ENCODE measurements at regions not wholly inside any gene's neighbourhood (a gene's known extent, or its start where the extent isn't known, plus 50 kb on each side); places are given as distances from the start of the nearest gene placed in this dataset.

- TF ChIP-seq REST (IDR thresholded peaks at IDR 0.05; ENCODE audit: insufficient read depth in 1 of 2, low read depth in 2 of 2, low read length in 2 of 2), result no peak
- TF ChIP-seq SIN3A (IDR thresholded peaks at IDR 0.05; ENCODE audit: borderline replicate concordance, insufficient read depth, low read length), result no peak
- TF ChIP-seq FOXP2 (optimal IDR thresholded peaks at IDR 0.05; ENCODE audit: borderline replicate concordance, extremely low read depth, extremely low read length, insufficient read depth), result no peak
- no peak for TF ChIP-seq TAF1 (IDR thresholded peaks at IDR 0.05; ENCODE audit: borderline replicate concordance, insufficient read depth, low read length)
- TF ChIP-seq POLR2AphosphoS5 (IDR thresholded peaks at IDR 0.05; ENCODE audit: low read depth, low read length), result no peak
Measured at GRCh38 chr18:41690332-41691127, 264.5 kb upstream of the PIK3C3 start.

DNA sequence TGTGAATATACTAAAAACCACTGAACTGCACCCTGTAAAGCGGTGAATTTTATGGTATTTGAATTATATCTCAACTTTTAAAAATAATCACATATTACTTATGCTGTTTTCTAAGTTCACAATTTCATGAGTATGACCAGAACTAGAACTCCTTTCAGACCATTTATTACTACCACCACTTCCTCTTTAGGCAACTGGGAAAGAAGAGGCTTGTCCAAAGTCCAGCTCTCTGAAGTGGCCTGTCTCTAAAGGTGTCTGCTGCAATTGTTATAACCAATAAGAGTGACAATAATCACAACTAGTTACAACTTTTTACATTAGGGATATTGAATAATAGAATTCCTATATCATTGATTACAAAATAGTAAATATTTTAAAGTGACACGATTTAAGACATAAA, 267.9 kb upstream of the PIK3C3 start:
- TF ChIP-seq TAF1 (IDR thresholded peaks at IDR 0.05; ENCODE audit: borderline replicate concordance, insufficient read depth, low read length), result no peak
- no peak for TF ChIP-seq POLR2AphosphoS5 (IDR thresholded peaks at IDR 0.05; ENCODE audit: low read depth, low read length)
- TF ChIP-seq SIN3A (IDR thresholded peaks at IDR 0.05; ENCODE audit: borderline replicate concordance, insufficient read depth, low read length), result no peak
- no peak for TF ChIP-seq REST (IDR thresholded peaks at IDR 0.05; ENCODE audit: insufficient read depth in 1 of 2, low read depth in 2 of 2, low read length in 2 of 2)
- no peak for TF ChIP-seq FOXP2 (optimal IDR thresholded peaks at IDR 0.05; ENCODE audit: borderline replicate concordance, extremely low read depth, extremely low read length, insufficient read depth)

GRCh38 chr18:41681138-41681880, 273.7 kb upstream of the PIK3C3 start:
- no peak for TF ChIP-seq REST (IDR thresholded peaks at IDR 0.05; ENCODE audit: insufficient read depth in 1 of 2, low read depth in 2 of 2, low read length in 2 of 2)

DNA sequence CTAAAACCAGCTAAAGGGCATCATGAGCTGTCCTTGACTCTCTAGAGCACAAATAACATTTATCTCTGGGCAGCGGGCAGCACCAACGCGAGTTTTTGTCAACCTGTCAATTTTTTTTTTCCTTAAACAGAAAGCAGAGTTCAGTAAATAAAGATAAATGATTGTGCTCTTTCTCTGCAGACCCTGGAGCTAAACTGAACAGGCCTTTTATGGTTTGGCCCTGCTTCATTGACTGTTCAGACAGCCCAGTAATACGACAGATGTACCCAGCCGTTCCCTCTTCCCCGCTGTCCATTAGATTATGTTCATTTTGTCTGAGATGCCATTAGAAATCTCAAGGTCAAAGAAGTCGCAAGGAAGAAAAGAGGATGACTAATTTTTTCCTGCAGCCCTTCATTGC, 280.5 kb upstream of the PIK3C3 start:
- no peak for TF ChIP-seq TAF1 (IDR thresholded peaks at IDR 0.05; ENCODE audit: borderline replicate concordance, insufficient read depth, low read length)
- TF ChIP-seq POLR2AphosphoS5 (IDR thresholded peaks at IDR 0.05; ENCODE audit: low read depth, low read length), result no peak
- TF ChIP-seq REST (IDR thresholded peaks at IDR 0.05; ENCODE audit: insufficient read depth in 1 of 2, low read depth in 2 of 2, low read length in 2 of 2), result no peak
- TF ChIP-seq FOXP2 (optimal IDR thresholded peaks at IDR 0.05; ENCODE audit: borderline replicate concordance, extremely low read depth, extremely low read length, insufficient read depth), result no peak
- no peak for TF ChIP-seq SIN3A (IDR thresholded peaks at IDR 0.05; ENCODE audit: borderline replicate concordance, insufficient read depth, low read length)

All from PFSK-1 (cell line).